SH-SY5Y (cell line): ENCODE measurements at regions not wholly inside any gene's neighbourhood (a gene's known extent, or its start where the extent isn't known, plus 50 kb on each side); places are given as distances from the start of the nearest gene placed in this dataset.

Source experiments
- GATA2 ChIP-seq: IDR thresholded peaks from 2 replicates; pipeline ENCODE4 v1.6.1; 2011; ENCODE audit warnings: mild to moderate bottlenecking, low read depth, low read length
- GATA3 ChIP-seq: IDR thresholded peaks from 2 replicates; pipeline ENCODE4 v1.6.1; 2011; ENCODE audit warnings: low read depth, mild to moderate bottlenecking, low read length, moderate library complexity

DNA sequence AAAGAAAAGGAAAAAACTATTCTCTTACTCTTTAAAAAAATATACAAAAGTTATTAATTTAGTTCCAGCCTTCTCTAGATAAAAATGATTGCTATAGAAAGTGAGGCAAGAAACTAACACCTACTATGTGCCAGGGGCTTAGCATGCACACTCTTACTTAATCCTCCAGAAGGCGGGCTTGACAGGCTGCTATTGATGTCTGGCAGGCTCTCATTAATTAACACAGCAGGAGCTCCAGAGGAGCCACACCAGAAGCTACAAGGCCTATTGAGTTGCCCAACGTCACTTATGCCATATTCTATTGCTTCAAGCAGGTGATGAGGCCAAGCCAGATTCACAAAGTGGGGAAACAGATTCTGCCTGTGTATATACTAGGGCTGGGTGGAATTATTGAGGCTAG is 54.6 kb upstream of the CLINT1 start:
- TF ChIP-seq GATA2 (no peak), GATA3 (no peak)

GRCh38 chr5:157912621-157913325 is 53.8 kb upstream of the CLINT1 start:
- TF ChIP-seq GATA2 (no peak), GATA3 (no peak)

- TF ChIP-seq GATA2 (no peak), GATA3 (no peak)
Observed at GRCh38 chr5:157911568-157911967, 52.6 kb upstream of the CLINT1 start.
